NCI-H2107 (cell line): ENCODE measurements at regions not wholly inside any gene's neighbourhood (a gene's known extent, or its start where the extent isn't known, plus 50 kb on each side); places are given as distances from the start of the nearest gene placed in this dataset.

ENCODE experiments used
- DNase-seq: peaks from one replicate; lab custom pipeline; 2025; lab: John Stamatoyannopoulos, UW

- no peak for DNase-seq
Observed at GRCh38 chr9:16951502-16951901, 81.0 kb upstream of the BNC2 start.

GRCh38 chr9:16950051-16950450 is 79.6 kb upstream of the BNC2 start:
- DNase-seq, result no peak

GRCh38 chr9:16930578-16930977 is 60.1 kb upstream of the BNC2 start:
- no peak for DNase-seq

GRCh38 chr9:16928179-16928945 is 57.9 kb upstream of the BNC2 start:
- DNase-seq, result no peak

- DNase-seq, result no peak
Observed at GRCh38 chr9:16925426-16925825, 55.0 kb upstream of the BNC2 start.

- no peak for DNase-seq
Observed at GRCh38 chr9:16924311-16924915, 53.9 kb upstream of the BNC2 start.

GRCh38 chr9:16921855-16922254 is 51.4 kb upstream of the BNC2 start:
- DNase-seq, result no peak
